NCI-H82 treated with DMSO at 0.1 percent for 48 hours (cell line): ENCODE measurements at regions not wholly inside any gene's neighbourhood (a gene's known extent, or its start where the extent isn't known, plus 50 kb on each side); places are given as distances from the start of the nearest gene placed in this dataset.

Experiments used
- DNase-seq: peaks from one replicate; lab custom pipeline; 2025; ENCODE audit not compliant: unreplicated experiment; lab: John Stamatoyannopoulos, UW

GRCh38 chr2:121955872-121956271 lies 200.4 kb downstream of the TSN start:
- DNase-seq: no peak

GRCh38 chr2:121960251-121960650 lies 204.8 kb downstream of the TSN start:
- DNase-seq: no peak

GRCh38 chr2:121961761-121962160 lies 206.3 kb downstream of the TSN start:
- DNase-seq: no peak

- DNase-seq: no peak
Observed at GRCh38 chr2:121965661-121966060, 210.2 kb downstream of the TSN start.

- no peak for DNase-seq
Observed at GRCh38 chr2:121966663-121967062, 211.2 kb downstream of the TSN start.

- DNase-seq: no peak
Observed at GRCh38 chr2:121969166-121969565, 213.7 kb downstream of the TSN start.

- no peak for DNase-seq
Observed at GRCh38 chr2:121969766-121970639, 214.6 kb downstream of the TSN start.

GRCh38 chr2:121972203-121972602 lies 216.8 kb downstream of the TSN start:
- no peak for DNase-seq

GRCh38 chr2:121974897-121975661 lies 219.6 kb downstream of the TSN start:
- peak; percentile 72 for DNase-seq

- DNase-seq: no peak
Observed at GRCh38 chr2:121976926-121977325, 221.5 kb downstream of the TSN start.

- no peak for DNase-seq
Observed at GRCh38 chr2:121977326-121977725, 221.9 kb downstream of the TSN start.

- DNase-seq: no peak
Observed at GRCh38 chr2:121992700-121993099, 237.2 kb downstream of the TSN start.

- DNase-seq: no peak
Observed at GRCh38 chr2:121993682-121994081, 238.2 kb downstream of the TSN start.

GRCh38 chr2:121994238-121995206 lies 239.1 kb downstream of the TSN start:
- DNase-seq: no peak

- DNase-seq: no peak
Observed at GRCh38 chr2:121998751-121999150, 243.3 kb downstream of the TSN start.

GRCh38 chr2:121999264-121999663 lies 243.8 kb downstream of the TSN start:
- no peak for DNase-seq

GRCh38 chr2:122000556-122001340 lies 245.3 kb downstream of the TSN start:
- DNase-seq: no peak

- DNase-seq: no peak
Observed at GRCh38 chr2:122001441-122001874, 246.0 kb downstream of the TSN start.

- no peak for DNase-seq
Observed at GRCh38 chr2:122003196-122003940, 247.9 kb downstream of the TSN start.
